Neural progenitor cell (in vitro differentiated cells): ENCODE measurements at regions not wholly inside any gene's neighbourhood (a gene's known extent, or its start where the extent isn't known, plus 50 kb on each side); places are given as distances from the start of the nearest gene placed in this dataset.

Source experiments
- DNase-seq: peaks from one replicate; pipeline ENCODE4 v3.0.0-alpha.2; 2016; ENCODE audit warnings: low spot score
- H2AFZ ChIP-seq: fragments of 200-600 bp; sonication (generic); replicated peaks from 2 replicates; pipeline ENCODE4 v1.6.1; 2016; ENCODE audit warnings: antibody characterized with exemption
- H3F3A ChIP-seq: fragments of 200-600 bp; sonication (generic); 2 replicates; pipeline ENCODE4 v1.6.1; 2016; ENCODE audit warnings: antibody characterized with exemption, low read depth
- H3K27ac ChIP-seq: fragments of 200-600 bp; sonication (generic); 2 replicates; pipeline ENCODE4 v1.5.1; 2016; ENCODE audit warnings: mild to moderate bottlenecking
- H3K27me3 ChIP-seq: fragments of 200-600 bp; sonication (generic); 2 replicates; pipeline ENCODE4 v1.6.1; 2016; ENCODE audit warnings: mild to moderate bottlenecking, moderate library complexity
- H3K36me3 ChIP-seq: fragments of 200-600 bp; sonication (generic); 2 replicates; pipeline ENCODE4 v1.5.1; 2016
- H3K4me1 ChIP-seq: fragments of 200-600 bp; sonication (generic); 2 replicates; pipeline ENCODE4 v1.6.1; 2016; ENCODE audit warnings: mixed run types
- H3K4me2 ChIP-seq: fragments of 200-600 bp; sonication (generic); 2 replicates; pipeline ENCODE4 v1.6.1; 2016
- H3K4me3 ChIP-seq: fragments of 200-600 bp; sonication (generic); 2 replicates; pipeline ENCODE4 v1.5.1; 2016
- H3K79me2 ChIP-seq: fragments of 200-600 bp; sonication (generic); 2 replicates; pipeline ENCODE4 v1.6.1; 2016; ENCODE audit warnings: low read depth
- H3K9ac ChIP-seq: fragments of 200-600 bp; sonication (generic); 2 replicates; pipeline ENCODE4 v1.6.1; 2016
- H3K9me3 ChIP-seq: fragments of 200-600 bp; sonication (generic); 2 replicates; pipeline ENCODE4 v1.5.1; 2016; ENCODE audit warnings: low read depth
- H4K20me1 ChIP-seq: fragments of 200-600 bp; sonication (generic); 2 replicates; pipeline ENCODE4 v1.6.1; 2016; ENCODE audit warnings: low read depth
- H3K27ac Mint-ChIP-seq: 3 replicates; pipeline ENCODE4 v1.8.0; 2021; ENCODE audit warnings: mixed read lengths
- H3K27me3 Mint-ChIP-seq: 2 replicates; pipeline ENCODE4 v1.8.0; 2022; ENCODE audit warnings: low read depth, mild to moderate bottlenecking, inconsistent platforms, moderate library complexity, mixed read lengths; ENCODE audit not compliant: insufficient read depth
- H3K36me3 Mint-ChIP-seq: 3 replicates; pipeline ENCODE4 v1.8.0; 2021; ENCODE audit warnings: mixed read lengths
- H3K4me1 Mint-ChIP-seq: 3 replicates; pipeline ENCODE4 v1.8.0; 2021; ENCODE audit warnings: mixed read lengths
- H3K4me3 Mint-ChIP-seq: 3 replicates; pipeline ENCODE4 v1.8.0; 2021; ENCODE audit warnings: mild to moderate bottlenecking, moderate library complexity, mixed read lengths
- H3K9me3 Mint-ChIP-seq: 3 replicates; pipeline ENCODE4 v1.8.0; 2020; ENCODE audit warnings: mixed read lengths
- EZH2 ChIP-seq: fragments of 200-600 bp; sonication (generic); IDR thresholded peaks from 2 replicates; pipeline ENCODE4 v1.6.1; 2017; ENCODE audit warnings: antibody characterized with exemption, mild to moderate bottlenecking, moderate library complexity
- EZH2phosphoT487 ChIP-seq: fragments of 200-600 bp; sonication (generic); IDR thresholded peaks from 2 replicates; pipeline ENCODE4 v1.6.1; 2017; ENCODE audit warnings: antibody characterized with exemption
- TF ChIP-seq, protein P1 (sequence below): fragments of 200-600 bp; sonication (generic); IDR thresholded peaks from 2 replicates; pipeline ENCODE4 v1.5.1; 2017; ENCODE audit warnings: antibody characterized with exemption, mild to moderate bottlenecking

GRCh38 chr6:100096341-100096740 lies 102.3 kb upstream of the MCHR2 start:
- H3K27ac ChIP-seq = no peak overlapping the region

GRCh38 chr6:100093405-100093804 lies 99.4 kb upstream of the MCHR2 start:
- no peak overlapping the region for H3K27ac ChIP-seq
- no peaks in the 10 kb centered on the region for H3K9me3 ChIP-seq
- TF ChIP-seq, protein P1, sequence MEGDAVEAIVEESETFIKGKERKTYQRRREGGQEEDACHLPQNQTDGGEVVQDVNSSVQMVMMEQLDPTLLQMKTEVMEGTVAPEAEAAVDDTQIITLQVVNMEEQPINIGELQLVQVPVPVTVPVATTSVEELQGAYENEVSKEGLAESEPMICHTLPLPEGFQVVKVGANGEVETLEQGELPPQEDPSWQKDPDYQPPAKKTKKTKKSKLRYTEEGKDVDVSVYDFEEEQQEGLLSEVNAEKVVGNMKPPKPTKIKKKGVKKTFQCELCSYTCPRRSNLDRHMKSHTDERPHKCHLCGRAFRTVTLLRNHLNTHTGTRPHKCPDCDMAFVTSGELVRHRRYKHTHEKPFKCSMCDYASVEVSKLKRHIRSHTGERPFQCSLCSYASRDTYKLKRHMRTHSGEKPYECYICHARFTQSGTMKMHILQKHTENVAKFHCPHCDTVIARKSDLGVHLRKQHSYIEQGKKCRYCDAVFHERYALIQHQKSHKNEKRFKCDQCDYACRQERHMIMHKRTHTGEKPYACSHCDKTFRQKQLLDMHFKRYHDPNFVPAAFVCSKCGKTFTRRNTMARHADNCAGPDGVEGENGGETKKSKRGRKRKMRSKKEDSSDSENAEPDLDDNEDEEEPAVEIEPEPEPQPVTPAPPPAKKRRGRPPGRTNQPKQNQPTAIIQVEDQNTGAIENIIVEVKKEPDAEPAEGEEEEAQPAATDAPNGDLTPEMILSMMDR = no peak
- TF ChIP-seq EZH2 (no peak), EZH2phosphoT487 (no peak)
- H3K4me3 ChIP-seq = no peak overlapping the region
- H3K9ac ChIP-seq = no peak overlapping the region
- no peaks in the 10 kb centered on the region for H4K20me1 ChIP-seq
- H3K27me3 ChIP-seq = no peaks in the 10 kb centered on the region
- no peaks in the 10 kb centered on the region for H3K36me3 ChIP-seq
- Mint-ChIP-seq H3K27ac (no peak overlapping the region), H3K4me1 (no peaks in the 10 kb centered on the region), H3K27me3 (no peaks in the 10 kb centered on the region), H3K4me3 (no peak overlapping the region), H3K9me3 (no peaks in the 10 kb centered on the region), H3K36me3 (no peaks in the 10 kb centered on the region)
- H3K4me2 ChIP-seq = no peak overlapping the region
- H3F3A ChIP-seq = no peaks in the 10 kb centered on the region
- no peak for DNase-seq
- no peaks in the 10 kb centered on the region for H3K4me1 ChIP-seq
- H3K79me2 ChIP-seq = no peaks in the 10 kb centered on the region
- no peak overlapping the region for H2AFZ ChIP-seq

More at GRCh38 chr6:100096341-100096740, 102.3 kb upstream of the MCHR2 start:
- no peaks in the 10 kb centered on the region for H3K9me3 ChIP-seq
- no peak overlapping the region for H3K9ac ChIP-seq
- no peaks in the 10 kb centered on the region for H3K79me2 ChIP-seq
- TF ChIP-seq, protein P1 = no peak
- no peak for TF ChIP-seq EZH2phosphoT487
- no peak for TF ChIP-seq EZH2
- DNase-seq = no peak
- peaks cover 3% of the 10 kb centered on the region for H3K4me1 Mint-ChIP-seq
- H3K36me3 ChIP-seq = no peaks in the 10 kb centered on the region
- H3K4me1 ChIP-seq = no peaks in the 10 kb centered on the region
- H4K20me1 ChIP-seq = no peaks in the 10 kb centered on the region
- no peaks in the 10 kb centered on the region for H3F3A ChIP-seq
- H3K4me2 ChIP-seq = no peak overlapping the region
- H2AFZ ChIP-seq = no peak overlapping the region
- H3K27me3 ChIP-seq = no peaks in the 10 kb centered on the region
- no peak overlapping the region for H3K4me3 ChIP-seq
- H3K36me3 Mint-ChIP-seq = no peaks in the 10 kb centered on the region
- no peaks in the 10 kb centered on the region for H3K9me3 Mint-ChIP-seq
- no peak overlapping the region for H3K4me3 Mint-ChIP-seq
- no peaks in the 10 kb centered on the region for H3K27me3 Mint-ChIP-seq
- H3K27ac Mint-ChIP-seq = no peak overlapping the region

GRCh38 chr6:100088009-100088408 lies 94.0 kb upstream of the MCHR2 start:
- no peaks in the 10 kb centered on the region for H3K27me3 Mint-ChIP-seq
- H3K4me1 Mint-ChIP-seq = no peaks in the 10 kb centered on the region
- Histone ChIP-seq H3F3A (no peaks in the 10 kb centered on the region), H2AFZ (no peak overlapping the region), H4K20me1 (no peaks in the 10 kb centered on the region), H3K27me3 (no peaks in the 10 kb centered on the region), H3K4me3 (no peak overlapping the region), H3K9me3 (no peaks in the 10 kb centered on the region), H3K36me3 (no peaks in the 10 kb centered on the region), H3K4me2 (no peak overlapping the region), H3K9ac (no peak overlapping the region), H3K4me1 (no peaks in the 10 kb centered on the region), H3K27ac (no peak overlapping the region), H3K79me2 (no peaks in the 10 kb centered on the region)
- no peaks in the 10 kb centered on the region for H3K9me3 Mint-ChIP-seq
- H3K27ac Mint-ChIP-seq = no peak overlapping the region
- TF ChIP-seq EZH2 = no peak
- no peak for TF ChIP-seq EZH2phosphoT487
- TF ChIP-seq, protein P1 = no peak
- no peaks in the 10 kb centered on the region for H3K36me3 Mint-ChIP-seq
- no peak for DNase-seq
- H3K4me3 Mint-ChIP-seq = no peak overlapping the region

DNA sequence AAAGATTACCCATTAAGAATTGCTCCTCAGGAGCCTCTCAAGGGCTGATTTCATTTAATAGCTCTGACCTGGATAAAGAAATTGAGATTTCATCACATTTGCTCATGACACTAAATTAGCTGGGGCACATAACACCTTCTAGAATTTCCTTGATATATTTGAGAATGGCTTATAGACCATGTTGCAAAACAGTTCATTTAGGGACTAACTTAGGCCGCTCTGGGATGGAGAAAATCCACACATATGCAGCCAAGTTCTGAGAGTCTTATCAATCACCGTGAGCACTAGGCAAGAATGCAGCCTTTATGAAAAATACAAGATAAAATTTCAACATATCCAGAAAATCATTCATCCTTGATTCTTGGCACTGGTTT lies 91.0 kb upstream of the MCHR2 start:
- Mint-ChIP-seq H3K9me3 (no peaks in the 10 kb centered on the region), H3K27me3 (no peaks in the 10 kb centered on the region), H3K4me1 (no peaks in the 10 kb centered on the region), H3K27ac (no peak overlapping the region), H3K36me3 (no peaks in the 10 kb centered on the region), H3K4me3 (no peak overlapping the region)
- no peaks in the 10 kb centered on the region for H3K36me3 ChIP-seq
- H3K27me3 ChIP-seq = no peaks in the 10 kb centered on the region
- H3K27ac ChIP-seq = no peak overlapping the region
- no peaks in the 10 kb centered on the region for H3K79me2 ChIP-seq
- no peaks in the 10 kb centered on the region for H4K20me1 ChIP-seq
- H3K4me1 ChIP-seq = no peaks in the 10 kb centered on the region
- no peaks in the 10 kb centered on the region for H3F3A ChIP-seq
- H3K9me3 ChIP-seq = no peaks in the 10 kb centered on the region
- no peak for DNase-seq
- no peak for TF ChIP-seq EZH2phosphoT487
- TF ChIP-seq, protein P1 = no peak
- no peak overlapping the region for H3K9ac ChIP-seq
- no peak overlapping the region for H3K4me2 ChIP-seq
- no peak overlapping the region for H3K4me3 ChIP-seq
- no peak overlapping the region for H2AFZ ChIP-seq
